ENCODE measurements at regions not wholly inside any gene's neighbourhood (a gene's known extent, or its start where the extent isn't known, plus 50 kb on each side); places are given as distances from the start of the nearest gene placed in this dataset.

GRCh38 chr2:103009871-103010270 lies 248.0 kb downstream of the TMEM182 start:
- Histone ChIP-seq H3K27ac (no peak overlapping the region), H3K9me3 (no peaks in the 10 kb centered on the region), H3K4me1 (replicated peaks) (no peaks in the 10 kb centered on the region), H3K36me3 (no peaks in the 10 kb centered on the region), H3K4me3 (no peak overlapping the region), H3K27me3 (replicated peaks; ENCODE audit: insufficient read depth) (no peaks in the 10 kb centered on the region)
- TF ChIP-seq POLR2A (IDR thresholded peaks at IDR 0.05) (no peak), POLR2AphosphoS5 (IDR thresholded peaks at IDR 0.05) (no peak)
- TF ChIP-seq, protein P1, sequence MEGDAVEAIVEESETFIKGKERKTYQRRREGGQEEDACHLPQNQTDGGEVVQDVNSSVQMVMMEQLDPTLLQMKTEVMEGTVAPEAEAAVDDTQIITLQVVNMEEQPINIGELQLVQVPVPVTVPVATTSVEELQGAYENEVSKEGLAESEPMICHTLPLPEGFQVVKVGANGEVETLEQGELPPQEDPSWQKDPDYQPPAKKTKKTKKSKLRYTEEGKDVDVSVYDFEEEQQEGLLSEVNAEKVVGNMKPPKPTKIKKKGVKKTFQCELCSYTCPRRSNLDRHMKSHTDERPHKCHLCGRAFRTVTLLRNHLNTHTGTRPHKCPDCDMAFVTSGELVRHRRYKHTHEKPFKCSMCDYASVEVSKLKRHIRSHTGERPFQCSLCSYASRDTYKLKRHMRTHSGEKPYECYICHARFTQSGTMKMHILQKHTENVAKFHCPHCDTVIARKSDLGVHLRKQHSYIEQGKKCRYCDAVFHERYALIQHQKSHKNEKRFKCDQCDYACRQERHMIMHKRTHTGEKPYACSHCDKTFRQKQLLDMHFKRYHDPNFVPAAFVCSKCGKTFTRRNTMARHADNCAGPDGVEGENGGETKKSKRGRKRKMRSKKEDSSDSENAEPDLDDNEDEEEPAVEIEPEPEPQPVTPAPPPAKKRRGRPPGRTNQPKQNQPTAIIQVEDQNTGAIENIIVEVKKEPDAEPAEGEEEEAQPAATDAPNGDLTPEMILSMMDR (IDR thresholded peaks at IDR 0.05), result no peak
- intact Hi-C loops (cut with DNase I), result no loop called here
- WGBS, result 15% methylated on average over 5 of the region's 5 CpGs
- DNase-seq (ENCODE audit: low spot score), result no peak

DNA sequence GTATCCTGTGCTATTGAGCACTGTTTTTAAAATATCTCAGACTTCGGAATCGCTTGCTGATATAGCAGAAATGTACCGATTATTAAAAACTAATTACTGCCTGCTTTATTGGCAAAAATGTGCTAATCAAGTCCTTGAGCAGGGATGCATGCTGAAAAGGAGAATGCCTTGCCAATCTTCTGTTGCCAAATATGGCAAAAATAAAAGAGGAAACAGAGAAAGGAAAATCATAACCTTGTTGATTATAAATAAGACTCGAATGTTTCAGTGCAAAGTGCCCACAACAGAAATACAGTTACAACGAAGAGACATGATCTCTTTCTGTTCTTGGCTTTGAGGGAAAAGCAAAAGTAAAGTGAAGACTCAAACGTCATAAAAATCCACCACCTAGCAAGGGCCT lies 248.5 kb downstream of the TMEM182 start:
- no peak for DNase-seq (ENCODE audit: low spot score)
- Histone ChIP-seq H3K27ac (no peak overlapping the region), H3K36me3 (no peaks in the 10 kb centered on the region), H3K4me1 (replicated peaks) (no peaks in the 10 kb centered on the region), H3K27me3 (replicated peaks; ENCODE audit: insufficient read depth) (no peaks in the 10 kb centered on the region), H3K9me3 (no peaks in the 10 kb centered on the region), H3K4me3 (no peak overlapping the region)
- intact Hi-C loops (cut with DNase I), result no loop called here
- TF ChIP-seq POLR2A (IDR thresholded peaks at IDR 0.05) (no peak), POLR2AphosphoS5 (IDR thresholded peaks at IDR 0.05) (no peak)
- TF ChIP-seq, protein P1 (IDR thresholded peaks at IDR 0.05), result no peak
- 64% methylated on average over 6 of the region's 6 CpGs for WGBS

GRCh38 chr2:103010751-103011150 lies 248.9 kb downstream of the TMEM182 start:
- intact Hi-C loops (cut with DNase I), result no loop called here
- Histone ChIP-seq H3K27me3 (replicated peaks; ENCODE audit: insufficient read depth) (no peaks in the 10 kb centered on the region), H3K36me3 (no peaks in the 10 kb centered on the region), H3K9me3 (no peaks in the 10 kb centered on the region), H3K4me1 (replicated peaks) (no peaks in the 10 kb centered on the region), H3K27ac (no peak overlapping the region), H3K4me3 (no peak overlapping the region)
- WGBS, result 63% methylated on average over 10 of the region's 10 CpGs
- DNase-seq (ENCODE audit: low spot score), result no peak
- TF ChIP-seq POLR2AphosphoS5 (IDR thresholded peaks at IDR 0.05) (no peak), POLR2A (IDR thresholded peaks at IDR 0.05) (no peak)
- TF ChIP-seq, protein P1 (IDR thresholded peaks at IDR 0.05), result no peak

DNA sequence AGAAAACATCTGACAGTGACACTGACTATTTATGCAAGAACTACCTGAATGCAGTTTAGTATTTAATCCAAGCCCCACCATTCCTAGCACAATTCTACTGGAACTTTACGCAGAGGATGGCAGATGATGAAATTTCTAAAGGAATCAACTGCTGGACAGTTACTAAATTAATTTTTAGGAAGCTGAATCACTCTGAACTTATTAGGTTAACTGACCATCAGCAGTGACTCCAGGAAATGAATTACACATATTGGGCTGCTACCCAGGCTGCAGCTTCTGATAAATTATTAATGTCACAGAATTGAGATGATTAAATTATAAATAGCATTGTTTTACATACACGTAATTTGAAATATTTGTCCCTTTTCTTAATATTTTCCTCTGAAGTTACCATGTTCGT lies 250.8 kb downstream of the TMEM182 start:
- H3K36me3 ChIP-seq, result no peaks in the 10 kb centered on the region
- no peak overlapping the region for H3K4me3 ChIP-seq
- H3K27me3 ChIP-seq (replicated peaks; ENCODE audit: insufficient read depth), result no peaks in the 10 kb centered on the region
- no peaks in the 10 kb centered on the region for H3K4me1 ChIP-seq (replicated peaks)
- H3K9me3 ChIP-seq, result no peaks in the 10 kb centered on the region
- no peak overlapping the region for H3K27ac ChIP-seq
- DNase-seq (ENCODE audit: low spot score), result no peak
- intact Hi-C loops (cut with DNase I), result no loop called here
- 89% methylated on average over 3 of the region's 3 CpGs for WGBS
- TF ChIP-seq POLR2A (IDR thresholded peaks at IDR 0.05) (no peak), POLR2AphosphoS5 (IDR thresholded peaks at IDR 0.05) (no peak)
- TF ChIP-seq, protein P1 (IDR thresholded peaks at IDR 0.05), result no peak

DNA sequence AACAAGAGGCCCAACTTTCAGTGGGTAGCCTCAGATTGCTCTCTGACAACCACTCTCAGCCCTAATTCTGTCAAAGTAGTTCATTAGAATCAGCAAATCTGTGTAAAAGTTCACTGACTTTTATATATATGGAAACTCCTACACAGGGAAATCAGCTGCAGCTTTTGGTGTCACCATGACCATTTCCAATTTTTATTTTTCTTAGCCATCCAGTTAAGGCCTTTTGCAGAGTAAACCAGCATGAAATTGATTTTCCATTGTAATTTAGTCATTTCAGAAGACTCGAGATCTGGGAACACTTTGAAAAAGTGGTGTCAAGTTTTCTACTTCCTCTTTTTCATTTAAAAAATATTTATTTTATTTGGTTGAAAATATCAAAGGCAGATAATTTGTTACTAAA lies 263.2 kb downstream of the TMEM182 start:
- no peaks in the 10 kb centered on the region for H3K9me3 ChIP-seq
- TF ChIP-seq, protein P1 (IDR thresholded peaks at IDR 0.05), result no peak
- TF ChIP-seq POLR2A (IDR thresholded peaks at IDR 0.05), result no peak
- no peak for TF ChIP-seq POLR2AphosphoS5 (IDR thresholded peaks at IDR 0.05)
- intact Hi-C loops (cut with DNase I), result no loop called here
- no peak overlapping the region for H3K27ac ChIP-seq
- no peak overlapping the region for H3K4me3 ChIP-seq
- no peak for DNase-seq (ENCODE audit: low spot score)
- H3K36me3 ChIP-seq, result no peaks in the 10 kb centered on the region
- WGBS, result 73% methylated on average over 1 of the region's 1 CpG
- no peaks in the 10 kb centered on the region for H3K27me3 ChIP-seq (replicated peaks; ENCODE audit: insufficient read depth)
- no peaks in the 10 kb centered on the region for H3K4me1 ChIP-seq (replicated peaks)
